ENCODE measurements at regions not wholly inside any gene's neighbourhood (a gene's known extent, or its start where the extent isn't known, plus 50 kb on each side); places are given as distances from the start of the nearest gene placed in this dataset.
"Not testable (repeated sequence)": the region's sequence is repeated elsewhere in the genome, so short reads cannot be mapped to it uniquely, and the experiment has no call there.

DNA sequence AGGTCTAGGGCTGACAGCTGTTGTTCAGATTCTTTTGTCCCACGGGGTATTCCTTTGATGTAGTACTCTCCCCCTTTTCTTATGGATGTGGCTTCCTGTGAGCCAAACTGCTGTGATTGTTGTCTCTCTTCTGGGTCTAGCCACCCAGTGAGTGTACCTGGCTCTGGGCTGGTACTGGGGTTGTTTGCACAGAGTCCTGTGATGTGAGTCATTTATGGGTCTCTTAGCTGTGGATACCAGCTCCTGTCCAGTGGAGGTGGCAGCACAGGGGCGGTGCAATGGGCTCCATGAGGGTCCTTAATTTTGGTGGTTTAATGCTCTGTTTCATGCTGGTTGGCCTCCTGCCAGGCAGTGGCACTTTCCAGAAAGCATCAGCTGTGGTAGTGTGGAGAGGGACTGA lies 161.3 kb downstream of the CAVIN4 start:
- Histone ChIP-seq H3K9me3 (ENCODE audit: low read length) (no peaks in the 10 kb centered on the region), H4K20me1 (ENCODE audit: low read length) (no peaks in the 10 kb centered on the region), H3K4me2 (ENCODE audit: low read length) (no peak overlapping the region), H3K4me1 (ENCODE audit: insufficient read depth, low read length) (no peaks in the 10 kb centered on the region), H2AFZ (ENCODE audit: low read length) (no peak overlapping the region), H3K27ac (ENCODE audit: low read length) (no peak overlapping the region), H3K79me2 (ENCODE audit: low read length) (no peaks in the 10 kb centered on the region), H3K36me3 (ENCODE audit: low read depth, low read length) (no peaks in the 10 kb centered on the region), H3K9me2 (replicated peaks; ENCODE audit: low read length) (no peaks in the 10 kb centered on the region), H3F3A (ENCODE audit: low read length, unreplicated experiment) (no peaks in the 10 kb centered on the region), H3K27me3 (ENCODE audit: low read length) (no peaks in the 10 kb centered on the region), H3K4me3 (ENCODE audit: low read length) (no peak overlapping the region), H3K9ac (ENCODE audit: low read length) (no peak overlapping the region)
- DNase-seq: peak; percentile 3
- CTCF ChIA-PET: no interaction called here
- BruUV-seq (replicated peaks): no TSS peak
- ATAC-seq: no peak
- intact Hi-C loops (cut with micrococcal nuclease): no loop called here
- TF ChIP-seq EZH2 (IDR thresholded peaks at IDR 0.05; ENCODE audit: low read length, unreplicated experiment) (no peak), EZH2phosphoT487 (IDR thresholded peaks at IDR 0.05; ENCODE audit: borderline replicate concordance, low read length) (no peak)
- TF ChIP-seq, protein P1, sequence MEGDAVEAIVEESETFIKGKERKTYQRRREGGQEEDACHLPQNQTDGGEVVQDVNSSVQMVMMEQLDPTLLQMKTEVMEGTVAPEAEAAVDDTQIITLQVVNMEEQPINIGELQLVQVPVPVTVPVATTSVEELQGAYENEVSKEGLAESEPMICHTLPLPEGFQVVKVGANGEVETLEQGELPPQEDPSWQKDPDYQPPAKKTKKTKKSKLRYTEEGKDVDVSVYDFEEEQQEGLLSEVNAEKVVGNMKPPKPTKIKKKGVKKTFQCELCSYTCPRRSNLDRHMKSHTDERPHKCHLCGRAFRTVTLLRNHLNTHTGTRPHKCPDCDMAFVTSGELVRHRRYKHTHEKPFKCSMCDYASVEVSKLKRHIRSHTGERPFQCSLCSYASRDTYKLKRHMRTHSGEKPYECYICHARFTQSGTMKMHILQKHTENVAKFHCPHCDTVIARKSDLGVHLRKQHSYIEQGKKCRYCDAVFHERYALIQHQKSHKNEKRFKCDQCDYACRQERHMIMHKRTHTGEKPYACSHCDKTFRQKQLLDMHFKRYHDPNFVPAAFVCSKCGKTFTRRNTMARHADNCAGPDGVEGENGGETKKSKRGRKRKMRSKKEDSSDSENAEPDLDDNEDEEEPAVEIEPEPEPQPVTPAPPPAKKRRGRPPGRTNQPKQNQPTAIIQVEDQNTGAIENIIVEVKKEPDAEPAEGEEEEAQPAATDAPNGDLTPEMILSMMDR (conservative IDR thresholded peaks at IDR 0.05; ENCODE audit: low read depth, low read length): no peak
- POLR2A ChIA-PET (ENCODE audit: unreplicated experiment): no interaction called here

DNA sequence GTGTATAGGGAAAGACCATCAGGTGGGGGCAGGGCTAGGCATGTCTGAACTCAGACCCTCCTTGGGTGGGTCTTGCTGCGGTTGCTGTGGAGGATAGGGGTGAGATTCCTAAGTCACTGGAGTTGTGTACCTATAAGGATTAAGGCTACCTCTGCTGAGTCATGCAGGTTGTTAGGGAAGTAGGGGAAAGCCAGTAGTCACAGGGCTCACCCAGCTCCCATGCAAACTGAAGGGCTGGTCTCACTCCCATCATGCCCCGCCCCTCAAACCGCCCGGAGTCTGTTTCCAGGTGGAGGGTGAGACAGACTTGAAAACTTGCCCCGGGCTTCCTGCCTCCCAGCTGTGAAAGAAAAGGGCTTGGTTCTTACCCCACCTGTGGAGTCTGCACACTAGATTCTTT lies 161.8 kb downstream of the CAVIN4 start:
- Histone ChIP-seq H3K4me1 (ENCODE audit: insufficient read depth, low read length) (no peaks in the 10 kb centered on the region), H3K27me3 (ENCODE audit: low read length) (no peaks in the 10 kb centered on the region), H3K9ac (ENCODE audit: low read length) (no peak overlapping the region), H3K9me3 (ENCODE audit: low read length) (no peaks in the 10 kb centered on the region), H3K79me2 (ENCODE audit: low read length) (no peaks in the 10 kb centered on the region), H3K27ac (ENCODE audit: low read length) (no peak overlapping the region), H4K20me1 (ENCODE audit: low read length) (no peaks in the 10 kb centered on the region), H2AFZ (ENCODE audit: low read length) (no peak overlapping the region), H3K36me3 (ENCODE audit: low read depth, low read length) (no peaks in the 10 kb centered on the region), H3K9me2 (replicated peaks; ENCODE audit: low read length) (no peaks in the 10 kb centered on the region), H3F3A (ENCODE audit: low read length, unreplicated experiment) (no peaks in the 10 kb centered on the region), H3K4me3 (ENCODE audit: low read length) (no peak overlapping the region), H3K4me2 (ENCODE audit: low read length) (no peak overlapping the region)
- DNase-seq: peak; percentile 25
- intact Hi-C loops (cut with micrococcal nuclease): no loop called here
- ChIA-PET POLR2A (ENCODE audit: unreplicated experiment) (no interaction called here), CTCF (no interaction called here)
- no peak for ATAC-seq
- BruUV-seq (replicated peaks): no TSS peak
- TF ChIP-seq, protein P1 (conservative IDR thresholded peaks at IDR 0.05; ENCODE audit: low read depth, low read length): no peak
- TF ChIP-seq EZH2phosphoT487 (IDR thresholded peaks at IDR 0.05; ENCODE audit: borderline replicate concordance, low read length) (no peak), EZH2 (IDR thresholded peaks at IDR 0.05; ENCODE audit: low read length, unreplicated experiment) (no peak)

DNA sequence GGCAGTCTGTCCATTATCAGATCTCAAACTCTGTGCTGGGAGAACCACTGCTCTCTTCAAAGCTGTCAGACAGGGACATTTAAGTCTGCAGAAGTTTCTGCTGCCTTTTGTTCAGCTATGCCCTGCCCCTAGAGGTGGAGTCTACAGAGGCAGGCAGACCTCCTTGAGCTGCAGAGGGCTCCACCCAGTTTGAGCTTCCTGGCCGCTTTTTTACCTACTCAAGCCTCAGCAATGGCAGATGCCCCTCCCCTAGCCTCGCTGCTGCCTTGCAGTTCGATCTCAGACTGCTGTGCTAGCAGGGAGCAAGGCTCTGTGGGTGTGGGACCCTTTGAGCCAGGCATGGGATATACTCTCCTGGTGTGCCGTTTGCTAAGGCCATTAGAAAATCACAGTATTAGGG lies 171.1 kb downstream of the CAVIN4 start:
- POLR2A ChIA-PET (ENCODE audit: unreplicated experiment); H3K4me2 ChIP-seq (ENCODE audit: low read length); H3K9me2 ChIP-seq (replicated peaks; ENCODE audit: low read length); H3K27me3 ChIP-seq (ENCODE audit: low read length); ATAC-seq; BruUV-seq (replicated peaks); H3K9ac ChIP-seq (ENCODE audit: low read length); H3K79me2 ChIP-seq (ENCODE audit: low read length); H3F3A ChIP-seq (ENCODE audit: low read length, unreplicated experiment); H4K20me1 ChIP-seq (ENCODE audit: low read length); H3K27ac ChIP-seq (ENCODE audit: low read length); H3K9me3 ChIP-seq (ENCODE audit: low read length); H3K4me1 ChIP-seq (ENCODE audit: insufficient read depth, low read length); DNase-seq; H3K36me3 ChIP-seq (ENCODE audit: low read depth, low read length); H2AFZ ChIP-seq (ENCODE audit: low read length); intact Hi-C loops (cut with micrococcal nuclease); H3K4me3 ChIP-seq (ENCODE audit: low read length); CTCF ChIA-PET: not testable (repeated sequence)

All from PC-3 (cell line).